ENCODE measurements at regions not wholly inside any gene's neighbourhood (a gene's known extent, or its start where the extent isn't known, plus 50 kb on each side); places are given as distances from the start of the nearest gene placed in this dataset.

DNA sequence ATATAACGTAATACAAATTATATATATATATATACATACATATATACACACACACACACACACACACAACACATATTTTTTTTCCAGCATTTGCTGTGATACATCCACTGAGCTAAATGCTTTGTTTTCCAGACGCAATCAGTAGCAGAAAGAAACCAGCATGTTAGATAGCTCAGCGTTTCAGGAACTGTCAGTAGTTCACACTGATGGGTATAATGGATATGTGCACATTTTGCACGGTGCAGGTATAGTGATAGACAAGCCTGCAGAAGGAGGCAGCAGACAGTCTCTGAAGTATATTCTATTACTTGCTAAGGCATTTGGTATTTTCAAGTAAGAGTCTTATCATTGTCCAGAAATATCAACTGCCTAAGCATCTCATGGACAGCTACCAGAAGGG is 741.6 kb upstream of the HS3ST1 start:
- no peak for DNase-seq (ENCODE audit: low read depth)
- H3K4me3 ChIP-seq (ENCODE audit: low read depth, low read length): no peak overlapping the region
- TF ChIP-seq, protein P1, sequence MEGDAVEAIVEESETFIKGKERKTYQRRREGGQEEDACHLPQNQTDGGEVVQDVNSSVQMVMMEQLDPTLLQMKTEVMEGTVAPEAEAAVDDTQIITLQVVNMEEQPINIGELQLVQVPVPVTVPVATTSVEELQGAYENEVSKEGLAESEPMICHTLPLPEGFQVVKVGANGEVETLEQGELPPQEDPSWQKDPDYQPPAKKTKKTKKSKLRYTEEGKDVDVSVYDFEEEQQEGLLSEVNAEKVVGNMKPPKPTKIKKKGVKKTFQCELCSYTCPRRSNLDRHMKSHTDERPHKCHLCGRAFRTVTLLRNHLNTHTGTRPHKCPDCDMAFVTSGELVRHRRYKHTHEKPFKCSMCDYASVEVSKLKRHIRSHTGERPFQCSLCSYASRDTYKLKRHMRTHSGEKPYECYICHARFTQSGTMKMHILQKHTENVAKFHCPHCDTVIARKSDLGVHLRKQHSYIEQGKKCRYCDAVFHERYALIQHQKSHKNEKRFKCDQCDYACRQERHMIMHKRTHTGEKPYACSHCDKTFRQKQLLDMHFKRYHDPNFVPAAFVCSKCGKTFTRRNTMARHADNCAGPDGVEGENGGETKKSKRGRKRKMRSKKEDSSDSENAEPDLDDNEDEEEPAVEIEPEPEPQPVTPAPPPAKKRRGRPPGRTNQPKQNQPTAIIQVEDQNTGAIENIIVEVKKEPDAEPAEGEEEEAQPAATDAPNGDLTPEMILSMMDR (conservative IDR thresholded peaks at IDR 0.05; ENCODE audit: low read depth, low read length): no peak

DNA sequence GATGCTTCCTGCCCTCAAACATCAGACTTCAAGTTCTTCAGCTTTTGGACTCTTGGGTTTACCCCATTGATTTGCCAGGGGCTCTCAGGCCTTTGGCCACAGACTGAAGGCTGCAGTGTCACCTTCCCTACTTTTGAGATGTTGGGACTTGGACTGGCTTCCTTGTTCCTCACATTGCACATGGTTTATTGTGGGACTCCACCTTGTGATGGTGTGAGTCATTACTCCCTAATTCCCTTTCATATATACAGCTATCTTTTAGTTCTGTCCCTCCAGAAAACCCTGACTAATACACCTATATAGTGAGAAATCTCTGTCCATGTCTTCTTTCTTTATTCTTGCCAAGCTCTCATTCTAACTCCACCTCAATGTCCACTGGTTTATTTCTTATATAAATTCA is 736.9 kb upstream of the HS3ST1 start:
- DNase-seq (ENCODE audit: low read depth): no peak
- TF ChIP-seq, protein P1 (conservative IDR thresholded peaks at IDR 0.05; ENCODE audit: low read depth, low read length): no peak
- H3K4me3 ChIP-seq (ENCODE audit: low read depth, low read length): no peak overlapping the region

DNA sequence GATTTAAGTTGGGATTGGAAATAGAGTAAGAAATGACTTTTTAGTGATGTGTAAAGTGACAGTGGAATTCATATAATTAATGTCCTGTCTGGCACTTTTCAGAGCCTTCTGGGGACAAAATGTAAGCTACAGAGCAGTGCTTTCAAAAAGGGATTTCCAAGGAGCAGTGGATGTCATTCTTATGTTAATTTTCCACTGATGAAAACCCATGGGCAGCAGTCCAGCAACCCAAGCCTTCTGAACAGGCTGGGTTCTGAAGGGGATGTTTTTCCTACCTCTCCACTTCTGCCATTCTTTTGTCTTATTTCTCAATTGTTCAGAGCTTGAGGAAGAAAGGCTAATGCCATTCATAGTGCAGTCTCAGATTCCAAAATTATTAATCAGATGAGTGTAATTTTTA is 717.6 kb upstream of the HS3ST1 start:
- no peak overlapping the region for H3K4me3 ChIP-seq (ENCODE audit: low read depth, low read length)
- no peak for DNase-seq (ENCODE audit: low read depth)
- TF ChIP-seq, protein P1 (conservative IDR thresholded peaks at IDR 0.05; ENCODE audit: low read depth, low read length): no peak

DNA sequence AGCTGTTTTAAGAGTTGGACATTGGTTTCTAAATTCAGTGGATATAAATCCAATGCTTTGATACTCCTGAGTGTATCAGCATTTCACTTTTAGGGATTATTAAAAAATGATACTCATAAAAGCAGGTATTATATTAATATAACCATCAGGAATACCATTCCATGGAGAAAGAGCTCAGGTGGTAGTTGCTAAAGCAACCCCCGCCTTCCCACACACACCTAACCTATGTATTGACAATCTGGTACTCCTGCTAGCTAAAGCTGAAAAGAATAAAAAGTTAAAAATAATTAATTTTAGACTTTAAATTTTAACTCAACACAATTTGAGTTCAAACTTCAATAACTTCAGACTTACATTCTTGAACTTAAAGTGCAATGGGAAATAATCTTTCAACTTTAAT is 717.1 kb upstream of the HS3ST1 start:
- no peak for DNase-seq (ENCODE audit: low read depth)
- TF ChIP-seq, protein P1 (conservative IDR thresholded peaks at IDR 0.05; ENCODE audit: low read depth, low read length): no peak
- H3K4me3 ChIP-seq (ENCODE audit: low read depth, low read length): no peak overlapping the region

DNA sequence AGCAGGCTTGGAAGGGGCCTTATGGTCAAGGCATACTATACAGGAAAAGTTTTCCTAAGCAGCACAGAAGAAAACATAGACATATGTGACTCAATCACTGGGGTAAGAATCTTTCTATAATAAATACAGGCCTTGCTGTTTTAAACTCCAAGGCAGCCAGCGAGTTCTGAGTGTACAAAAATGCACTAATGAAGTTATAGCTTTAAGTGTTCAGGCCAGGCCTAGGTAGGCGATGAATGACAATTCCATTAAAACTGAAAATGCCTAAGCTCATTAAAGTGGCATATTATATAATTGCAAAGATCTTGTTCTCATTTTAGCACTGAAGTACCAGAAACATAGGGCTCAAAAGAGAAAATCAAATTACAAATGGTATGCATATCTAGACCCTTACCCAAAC is 716.4 kb upstream of the HS3ST1 start:
- H3K4me3 ChIP-seq (ENCODE audit: low read depth, low read length): no peak overlapping the region
- TF ChIP-seq, protein P1 (conservative IDR thresholded peaks at IDR 0.05; ENCODE audit: low read depth, low read length): no peak
- no peak for DNase-seq (ENCODE audit: low read depth)

DNA sequence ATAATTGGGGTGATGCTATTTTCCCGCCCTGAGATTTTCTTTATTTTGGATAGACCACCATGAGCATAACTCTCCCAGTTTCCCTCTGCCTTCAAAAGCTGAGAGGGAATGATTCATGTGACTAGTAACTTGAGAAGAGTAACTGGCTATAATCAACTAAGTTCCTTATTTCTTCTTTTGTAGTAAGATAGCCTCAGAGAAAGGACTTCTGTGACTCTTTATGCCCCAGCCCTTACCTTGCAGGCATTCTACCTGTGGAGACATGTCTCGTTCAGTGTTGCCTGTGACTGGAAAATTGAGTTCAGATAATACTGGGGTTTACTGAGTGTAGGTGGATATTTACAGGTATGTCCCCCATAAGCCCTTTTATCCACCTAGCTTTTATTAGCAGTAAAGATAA is 715.4 kb upstream of the HS3ST1 start:
- H3K4me3 ChIP-seq (ENCODE audit: low read depth, low read length): no peak overlapping the region
- DNase-seq (ENCODE audit: low read depth): no peak
- TF ChIP-seq, protein P1 (conservative IDR thresholded peaks at IDR 0.05; ENCODE audit: low read depth, low read length): no peak

DNA sequence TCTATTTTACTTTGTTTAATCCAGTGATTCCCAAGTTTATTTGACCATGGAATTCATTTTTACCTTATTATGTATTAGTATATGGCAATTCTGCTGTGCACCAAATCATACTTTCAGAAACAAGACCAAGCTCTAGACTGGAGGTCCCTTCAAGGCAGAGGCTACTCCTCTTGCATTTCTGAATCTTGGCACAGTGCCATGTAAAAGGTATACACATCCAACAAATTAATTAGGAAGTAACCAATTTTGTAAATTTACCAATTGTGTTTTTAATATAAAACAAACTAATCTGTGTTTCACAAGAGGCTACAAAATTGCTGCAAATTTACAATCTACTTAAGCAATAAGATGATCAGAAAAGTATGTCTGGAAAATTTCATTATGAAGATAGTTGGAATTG is 712.2 kb upstream of the HS3ST1 start:
- DNase-seq (ENCODE audit: low read depth): no peak
- TF ChIP-seq, protein P1 (conservative IDR thresholded peaks at IDR 0.05; ENCODE audit: low read depth, low read length): no peak
- no peak overlapping the region for H3K4me3 ChIP-seq (ENCODE audit: low read depth, low read length)

Data from epithelial cell of proximal tubule (primary cell).